ENCODE measurements at regions not wholly inside any gene's neighbourhood (a gene's known extent, or its start where the extent isn't known, plus 50 kb on each side); places are given as distances from the start of the nearest gene placed in this dataset.

- DNase-seq = peak; percentile 0
Observed at GRCh38 chr3:67863869-67864268, 209.5 kb upstream of the SUCLG2 start.

- no peak for DNase-seq
Observed at GRCh38 chr3:67860429-67860828, 206.0 kb upstream of the SUCLG2 start.

- no peak for DNase-seq
Observed at GRCh38 chr3:67858492-67858891, 204.1 kb upstream of the SUCLG2 start.

GRCh38 chr3:67856718-67857117, 202.3 kb upstream of the SUCLG2 start:
- DNase-seq = no peak

GRCh38 chr3:67854663-67855062, 200.3 kb upstream of the SUCLG2 start:
- DNase-seq = no peak

GRCh38 chr3:67853520-67853919, 199.1 kb upstream of the SUCLG2 start:
- no peak for DNase-seq

GRCh38 chr3:67848299-67848698, 193.9 kb upstream of the SUCLG2 start:
- DNase-seq = no peak

- DNase-seq = no peak
Observed at GRCh38 chr3:67846166-67846565, 191.8 kb upstream of the SUCLG2 start.

- DNase-seq = no peak
Observed at GRCh38 chr3:67832817-67833216, 178.4 kb upstream of the SUCLG2 start.

- DNase-seq = no peak
Observed at GRCh38 chr3:67831262-67831661, 176.8 kb upstream of the SUCLG2 start.

- DNase-seq = no peak
Observed at GRCh38 chr3:67828486-67829010, 174.1 kb upstream of the SUCLG2 start.

- no peak for DNase-seq
Observed at GRCh38 chr3:67821135-67821534, 166.7 kb upstream of the SUCLG2 start.

- DNase-seq = no peak
Observed at GRCh38 chr3:67819447-67819846, 165.0 kb upstream of the SUCLG2 start.

GRCh38 chr3:67809370-67809935, 155.0 kb upstream of the SUCLG2 start:
- no peak for DNase-seq

- no peak for DNase-seq
Observed at GRCh38 chr3:67808906-67809305, 154.5 kb upstream of the SUCLG2 start.

GRCh38 chr3:67804578-67804977, 150.2 kb upstream of the SUCLG2 start:
- no peak for DNase-seq

GRCh38 chr3:67804089-67804488, 149.7 kb upstream of the SUCLG2 start:
- DNase-seq = no peak

GRCh38 chr3:67798412-67798811, 144.0 kb upstream of the SUCLG2 start:
- no peak for DNase-seq

- DNase-seq = no peak
Observed at GRCh38 chr3:67791620-67792019, 137.2 kb upstream of the SUCLG2 start.

- DNase-seq = no peak
Observed at GRCh38 chr3:67790043-67790442, 135.6 kb upstream of the SUCLG2 start.

GRCh38 chr3:67788396-67788795, 134.0 kb upstream of the SUCLG2 start:
- no peak for DNase-seq

GRCh38 chr3:67783281-67784250, 129.2 kb upstream of the SUCLG2 start:
- DNase-seq = no peak

GRCh38 chr3:67781871-67782270, 127.5 kb upstream of the SUCLG2 start:
- no peak for DNase-seq

- DNase-seq = no peak
Observed at GRCh38 chr3:67781218-67781617, 126.8 kb upstream of the SUCLG2 start.

Data from DMS 273 treated with DMSO at 0.1 percent for 48 hours (cell line).